Activated CD4-positive, alpha-beta T cell treated with anti-CD3 and anti-CD28 coated beads for 24 hours (primary cell): ENCODE measurements at regions not wholly inside any gene's neighbourhood (a gene's known extent, or its start where the extent isn't known, plus 50 kb on each side); places are given as distances from the start of the nearest gene placed in this dataset.

Experiments
- DNase-seq, 2 donors: peaks; one replicate each; pipeline ENCODE4 v3.0.0-alpha.2; 2020; ENCODE audit warnings: low read depth in 2 of 2

GRCh38 chr7:98464558-98464940 is 63.7 kb upstream of the BAIAP2L1 start:
- DNase-seq, result no peak

GRCh38 chr7:98463837-98464557 is 63.1 kb upstream of the BAIAP2L1 start:
- DNase-seq, result no peak

- no peak for DNase-seq
These were observed 62.2 kb upstream of the BAIAP2L1 start for GRCh38 chr7:98462911-98463633.

DNA sequence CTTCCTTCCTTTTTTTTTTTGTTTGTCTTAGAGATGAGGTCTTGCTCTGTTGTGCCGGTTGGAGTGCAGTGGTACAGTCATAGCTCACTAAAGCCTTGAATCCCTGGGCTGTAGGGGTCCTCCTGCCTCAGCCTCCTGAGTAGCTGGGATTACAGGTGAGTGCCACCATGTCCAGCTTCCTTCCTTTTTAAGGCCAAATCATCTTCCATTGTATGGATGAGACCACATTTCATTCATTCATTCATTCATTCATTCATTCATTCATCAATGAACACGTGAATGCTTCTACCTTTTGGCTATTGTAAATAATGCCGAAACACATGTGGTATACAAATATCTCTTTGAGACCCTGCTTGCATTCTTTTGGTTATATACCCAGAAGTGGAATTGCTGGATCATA is 60.0 kb upstream of the BAIAP2L1 start:
- DNase-seq, result no peak

GRCh38 chr7:98459529-98459928 is 58.6 kb upstream of the BAIAP2L1 start:
- no peak for DNase-seq

- DNase-seq, result no peak
These were observed 57.4 kb upstream of the BAIAP2L1 start for GRCh38 chr7:98458090-98458875.

DNA sequence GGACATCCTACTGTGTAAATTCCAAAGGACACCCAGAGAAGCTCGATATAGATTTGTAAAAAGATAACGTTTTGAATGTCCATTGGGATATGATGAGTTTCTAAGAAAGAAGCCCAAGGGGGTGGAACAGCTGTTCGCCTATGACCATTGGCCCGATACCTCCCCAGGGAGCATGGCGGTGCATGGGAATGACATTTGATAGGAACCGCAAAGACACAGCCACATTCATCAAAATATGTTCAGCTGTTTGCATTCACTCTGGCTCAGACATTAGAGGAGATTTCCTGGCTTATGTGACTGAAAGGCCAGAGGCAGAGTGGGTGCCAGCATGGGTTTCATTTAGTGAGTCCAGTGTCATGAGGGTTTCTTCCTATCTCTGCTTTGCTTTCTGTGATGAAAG is 56.0 kb upstream of the BAIAP2L1 start:
- DNase-seq, result no peak

- DNase-seq, result no peak
These were observed 51.9 kb upstream of the BAIAP2L1 start for GRCh38 chr7:98452791-98453190.
